SK-N-SH (cell line): ENCODE measurements at regions not wholly inside any gene's neighbourhood (a gene's known extent, or its start where the extent isn't known, plus 50 kb on each side); places are given as distances from the start of the nearest gene placed in this dataset.

Experiments
- CTCF ChIA-PET: fragments of 300-600, 350-600 bp; formaldehyde crosslinking; extraction: SDS; loops from one replicate; lab custom pipeline; 2021; lab: Yijun Ruan, JAX
- POLR2A ChIA-PET: fragments of 350-600 bp; sonication (Branson Sonifier 250); formaldehyde crosslinking; extraction: SDS; loops from one replicate; lab custom pipeline; 2020; ENCODE audit warnings: antibody characterized with exemption, inconsistent platforms; lab: Yijun Ruan, JAX
- DNase-seq: peaks from one replicate; pipeline ENCODE4 v3.0.0; 2012
- H2AFZ ChIP-seq: fragments of 200-600 bp; sonication (generic); 2 replicates; pipeline ENCODE4 v1.8.1; 2016; ENCODE audit warnings: antibody characterized with exemption, mild to moderate bottlenecking, low read depth
- H3F3A ChIP-seq: fragments of 200-600 bp; sonication (generic); replicated peaks from 2 replicates; pipeline ENCODE3; 2016; ENCODE audit warnings: antibody characterized with exemption, mild to moderate bottlenecking; ENCODE audit not compliant: insufficient read depth
- H3K27ac ChIP-seq, 2 experiments: fragments of 200-500 bp in 1 of 2; fragments of 200-600 bp in 1 of 2; sonication (Bioruptor generic) in 1 of 2; sonication (generic), shearing (Covaris generic) in 1 of 2; 2 replicates each; pipeline versions ENCODE4 v1.5.1 to v1.6.1; 2014 to 2016; ENCODE audit warnings: low read depth in 2 of 2, inconsistent platforms in 1 of 2, low read length in 1 of 2, mild to moderate bottlenecking in 1 of 2, mixed read lengths in 1 of 2
- H3K27me3 ChIP-seq: fragments of 200-600 bp; sonication (generic), shearing (Covaris generic); 2 replicates; pipeline ENCODE4 v1.6.1; 2016; ENCODE audit warnings: mixed run types; ENCODE audit not compliant: insufficient read depth
- H3K36me3 ChIP-seq, 2 experiments: fragments of 200-500 bp in 1 of 2; fragments of 200-600 bp in 1 of 2; sonication (Bioruptor generic) in 1 of 2; sonication (generic) in 1 of 2; replicated peaks in 1 of 2; 2 replicates each; pipeline versions ENCODE3 to v1.5.1; 2014 to 2016; ENCODE audit warnings: low read length in 1 of 2, mild to moderate bottlenecking in 1 of 2; ENCODE audit not compliant: insufficient read depth in 2 of 2, control insufficient read depth in 1 of 2
- H3K4me1 ChIP-seq, 2 experiments: fragments of 200-500 bp in 1 of 2; fragments of 200-600 bp in 1 of 2; sonication (Bioruptor generic) in 1 of 2; sonication (generic), shearing (Covaris generic) in 1 of 2; 2 replicates each; pipeline versions ENCODE4 v1.5.1 to v1.6.1; 2014 to 2016; ENCODE audit warnings: low read depth in 1 of 2, low read length in 1 of 2, mixed run types in 1 of 2; ENCODE audit not compliant: insufficient read depth in 2 of 2, control insufficient read depth in 1 of 2
- H3K4me2 ChIP-seq: fragments of 200-600 bp; sonication (generic), shearing (Covaris generic); 2 replicates; pipeline ENCODE4 v1.6.1; 2017; ENCODE audit warnings: mixed run types
- H3K4me3 ChIP-seq, 2 experiments: fragments of 200-500 bp in 1 of 2; fragments of 200-600 bp in 1 of 2; sonication (Bioruptor generic) in 1 of 2; sonication (generic), shearing (Covaris generic) in 1 of 2; 2 replicates each; pipeline versions ENCODE4 v1.5.1 to v1.8.1; 2014 to 2016; ENCODE audit warnings: low read depth in 2 of 2, inconsistent platforms in 1 of 2, low read length in 1 of 2, mild to moderate bottlenecking in 1 of 2, mixed read lengths in 1 of 2, moderate library complexity in 1 of 2
- H3K79me2 ChIP-seq: fragments of 200-600 bp; sonication (generic); 2 replicates; pipeline ENCODE4 v1.8.1; 2017; ENCODE audit warnings: mild to moderate bottlenecking; ENCODE audit not compliant: insufficient read depth
- H3K9ac ChIP-seq: fragments of 200-600 bp; sonication (generic); 2 replicates; pipeline ENCODE4 v1.6.1; 2017; ENCODE audit warnings: mixed run types
- H3K9me2 ChIP-seq: fragments of 200-600 bp; sonication (generic); 2 replicates; pipeline ENCODE4 v1.6.1; 2017; ENCODE audit warnings: mixed run types
- H3K9me3 ChIP-seq: fragments of 200-600 bp; sonication (generic); 2 replicates; pipeline ENCODE4 v1.6.1; 2017; ENCODE audit warnings: mixed run types, mild to moderate bottlenecking, moderate library complexity
- H4K20me1 ChIP-seq: fragments of 200-600 bp; sonication (generic); 2 replicates; pipeline ENCODE4 v1.6.1; 2017; ENCODE audit warnings: mild to moderate bottlenecking, mixed run types; ENCODE audit not compliant: insufficient read depth
- CHD2 ChIP-seq: fragments of 150-350 bp; IDR thresholded peaks from 2 replicates; pipeline ENCODE4 v1.6.1; 2018; ENCODE audit warnings: low read length; ENCODE audit not compliant: partially characterized antibody
- EZH2phosphoT487 ChIP-seq: fragments of 200-600 bp; sonication (generic); IDR thresholded peaks from 2 replicates; pipeline ENCODE4 v1.6.1; 2017; ENCODE audit warnings: low read depth, mixed run types, mild to moderate bottlenecking, antibody characterized with exemption, moderate library complexity, borderline replicate concordance
- FOSL2 ChIP-seq: IDR thresholded peaks from 2 replicates; pipeline ENCODE4 v1.4.0; 2012; ENCODE audit warnings: low read depth, mild to moderate bottlenecking, moderate library complexity, borderline replicate concordance
- GABPA ChIP-seq: IDR thresholded peaks from 2 replicates; pipeline ENCODE4 v1.4.0; 2012; ENCODE audit warnings: low read depth, mild to moderate bottlenecking
- JUND ChIP-seq: IDR thresholded peaks from 2 replicates; pipeline ENCODE4 v1.4.0; 2012
- MXI1 ChIP-seq: IDR thresholded peaks from 2 replicates; pipeline ENCODE4 v1.6.1; 2012; ENCODE audit warnings: mild to moderate bottlenecking, low read depth, low read length, improper control_type of control experiment
- NRF1 ChIP-seq: IDR thresholded peaks from 2 replicates; pipeline ENCODE4 v1.6.1; 2012; ENCODE audit warnings: low read depth, mild to moderate bottlenecking, low read length
- RAD21 ChIP-seq: IDR thresholded peaks from 2 replicates; pipeline ENCODE4 v1.6.1; 2012; ENCODE audit warnings: mild to moderate bottlenecking, low read length
- RXRA ChIP-seq: IDR thresholded peaks from 2 replicates; pipeline ENCODE4 v1.4.0; 2012; ENCODE audit warnings: low read depth, mild to moderate bottlenecking, borderline replicate concordance
- SIN3A ChIP-seq: IDR thresholded peaks from 2 replicates; pipeline ENCODE4 v1.6.1; 2012; ENCODE audit warnings: low read depth, mild to moderate bottlenecking, low read length, moderate library complexity, borderline replicate concordance
- SMC3 ChIP-seq: IDR thresholded peaks from 2 replicates; pipeline ENCODE4 v1.6.1; 2012; ENCODE audit warnings: low read depth, low read length, improper control_type of control experiment
- TEAD4 ChIP-seq: IDR thresholded peaks from 2 replicates; pipeline ENCODE4 v1.4.0; 2012; ENCODE audit warnings: mild to moderate bottlenecking, borderline replicate concordance; ENCODE audit not compliant: insufficient read depth
- USF1 ChIP-seq: IDR thresholded peaks from 2 replicates; pipeline ENCODE4 v1.4.0; 2012; ENCODE audit warnings: low read depth, borderline replicate concordance
- USF2 ChIP-seq: fragments of 150-350 bp; IDR thresholded peaks from 2 replicates; pipeline ENCODE4 v1.6.1; 2017; ENCODE audit warnings: antibody characterized with exemption, low read length, low read depth, borderline replicate concordance
- TF ChIP-seq, protein P1 (sequence below): IDR thresholded peaks from 2 replicates; pipeline ENCODE4; 2012
- TF ChIP-seq, protein P2 (sequence below): fragments of 200-600 bp; sonication (generic); IDR thresholded peaks from 2 replicates; pipeline ENCODE4 v1.6.1; 2017; ENCODE audit warnings: antibody characterized with exemption, mild to moderate bottlenecking, moderate library complexity

DNA sequence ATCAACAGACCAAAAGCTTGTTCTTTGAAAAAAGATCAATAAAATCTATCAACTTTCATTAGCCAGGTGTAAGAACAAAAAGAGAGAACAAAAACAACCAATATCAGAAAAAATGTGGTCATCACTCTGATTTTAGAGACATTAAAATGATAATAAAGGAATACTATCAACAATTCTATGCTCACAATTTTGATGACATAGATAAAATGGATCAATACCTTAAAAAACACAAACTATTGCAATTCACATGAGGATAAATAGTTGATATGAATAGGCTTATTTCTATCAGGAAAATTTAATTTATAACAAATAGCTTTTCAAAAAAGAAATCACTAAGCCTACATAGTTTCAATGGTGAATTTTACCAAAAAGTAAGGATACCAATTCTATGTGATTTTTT lies 809.4 kb upstream of the EYS start:
- no peaks in the 10 kb centered on the region; a peak in 2 of 4 replicates for H3K4me1 ChIP-seq
- POLR2A ChIA-PET = no interaction called here
- H3K27ac ChIP-seq = no peak overlapping the region
- H2AFZ ChIP-seq = no peak overlapping the region
- H3K9me3 ChIP-seq = no peaks in the 10 kb centered on the region; the same call in 1 of the 2 replicates
- H4K20me1 ChIP-seq = no peaks in the 10 kb centered on the region
- H3F3A ChIP-seq = no peaks in the 10 kb centered on the region
- TF ChIP-seq USF2 (no peak), FOSL2 (no peak), USF1 (no peak), EZH2phosphoT487 (no peak), GABPA (no peak), JUND (no peak), SMC3 (no peak), CHD2 (no peak), RXRA (no peak), RAD21 (no peak), NRF1 (no peak), TEAD4 (no peak), SIN3A (no peak), MXI1 (no peak)
- TF ChIP-seq, protein P1, sequence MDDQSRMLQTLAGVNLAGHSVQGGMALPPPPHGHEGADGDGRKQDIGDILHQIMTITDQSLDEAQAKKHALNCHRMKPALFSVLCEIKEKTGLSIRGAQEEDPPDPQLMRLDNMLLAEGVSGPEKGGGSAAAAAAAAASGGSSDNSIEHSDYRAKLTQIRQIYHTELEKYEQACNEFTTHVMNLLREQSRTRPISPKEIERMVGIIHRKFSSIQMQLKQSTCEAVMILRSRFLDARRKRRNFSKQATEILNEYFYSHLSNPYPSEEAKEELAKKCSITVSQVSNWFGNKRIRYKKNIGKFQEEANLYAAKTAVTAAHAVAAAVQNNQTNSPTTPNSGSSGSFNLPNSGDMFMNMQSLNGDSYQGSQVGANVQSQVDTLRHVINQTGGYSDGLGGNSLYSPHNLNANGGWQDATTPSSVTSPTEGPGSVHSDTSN = no peak
- TF ChIP-seq, protein P2, sequence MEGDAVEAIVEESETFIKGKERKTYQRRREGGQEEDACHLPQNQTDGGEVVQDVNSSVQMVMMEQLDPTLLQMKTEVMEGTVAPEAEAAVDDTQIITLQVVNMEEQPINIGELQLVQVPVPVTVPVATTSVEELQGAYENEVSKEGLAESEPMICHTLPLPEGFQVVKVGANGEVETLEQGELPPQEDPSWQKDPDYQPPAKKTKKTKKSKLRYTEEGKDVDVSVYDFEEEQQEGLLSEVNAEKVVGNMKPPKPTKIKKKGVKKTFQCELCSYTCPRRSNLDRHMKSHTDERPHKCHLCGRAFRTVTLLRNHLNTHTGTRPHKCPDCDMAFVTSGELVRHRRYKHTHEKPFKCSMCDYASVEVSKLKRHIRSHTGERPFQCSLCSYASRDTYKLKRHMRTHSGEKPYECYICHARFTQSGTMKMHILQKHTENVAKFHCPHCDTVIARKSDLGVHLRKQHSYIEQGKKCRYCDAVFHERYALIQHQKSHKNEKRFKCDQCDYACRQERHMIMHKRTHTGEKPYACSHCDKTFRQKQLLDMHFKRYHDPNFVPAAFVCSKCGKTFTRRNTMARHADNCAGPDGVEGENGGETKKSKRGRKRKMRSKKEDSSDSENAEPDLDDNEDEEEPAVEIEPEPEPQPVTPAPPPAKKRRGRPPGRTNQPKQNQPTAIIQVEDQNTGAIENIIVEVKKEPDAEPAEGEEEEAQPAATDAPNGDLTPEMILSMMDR = no peak
- TF ChIP-seq, all 33 proteins: peak for 0
- H3K79me2 ChIP-seq = no peaks in the 10 kb centered on the region
- H3K36me3 ChIP-seq = no peaks in the 10 kb centered on the region
- no peak for DNase-seq
- no peaks in the 10 kb centered on the region for H3K9me2 ChIP-seq
- H3K4me3 ChIP-seq = no peak overlapping the region
- CTCF ChIA-PET = interaction anchor here (1.0 kb wide), 1 partner anchor 42 kb away, joined by 3 read pairs; no protein-coding TSS in a partner anchor
- H3K27me3 ChIP-seq = no peaks in the 10 kb centered on the region
- no peak overlapping the region for H3K9ac ChIP-seq
- H3K4me2 ChIP-seq = no peak overlapping the region
